SK-N-SH (cell line): ENCODE measurements at regions not wholly inside any gene's neighbourhood (a gene's known extent, or its start where the extent isn't known, plus 50 kb on each side); places are given as distances from the start of the nearest gene placed in this dataset.

Experiments used
- CTCF ChIA-PET: fragments of 300-600, 350-600 bp; formaldehyde crosslinking; extraction: SDS; loops from one replicate; lab custom pipeline; 2021; lab: Yijun Ruan, JAX
- POLR2A ChIA-PET: fragments of 350-600 bp; sonication (Branson Sonifier 250); formaldehyde crosslinking; extraction: SDS; loops from one replicate; lab custom pipeline; 2020; ENCODE audit warnings: antibody characterized with exemption, inconsistent platforms; lab: Yijun Ruan, JAX
- DNase-seq: peaks from one replicate; pipeline ENCODE4 v3.0.0; 2012
- H2AFZ ChIP-seq: fragments of 200-600 bp; sonication (generic); 2 replicates; pipeline ENCODE4 v1.8.1; 2016; ENCODE audit warnings: antibody characterized with exemption, mild to moderate bottlenecking, low read depth
- H3F3A ChIP-seq: fragments of 200-600 bp; sonication (generic); replicated peaks from 2 replicates; pipeline ENCODE3; 2016; ENCODE audit warnings: antibody characterized with exemption, mild to moderate bottlenecking; ENCODE audit not compliant: insufficient read depth
- H3K27ac ChIP-seq, 2 experiments: fragments of 200-500 bp in 1 of 2; fragments of 200-600 bp in 1 of 2; sonication (Bioruptor generic) in 1 of 2; sonication (generic), shearing (Covaris generic) in 1 of 2; 2 replicates each; pipeline versions ENCODE4 v1.5.1 to v1.6.1; 2014 to 2016; ENCODE audit warnings: low read depth in 2 of 2, inconsistent platforms in 1 of 2, low read length in 1 of 2, mild to moderate bottlenecking in 1 of 2, mixed read lengths in 1 of 2
- H3K27me3 ChIP-seq: fragments of 200-600 bp; sonication (generic), shearing (Covaris generic); 2 replicates; pipeline ENCODE4 v1.6.1; 2016; ENCODE audit warnings: mixed run types; ENCODE audit not compliant: insufficient read depth
- H3K36me3 ChIP-seq, 2 experiments: fragments of 200-500 bp in 1 of 2; fragments of 200-600 bp in 1 of 2; sonication (Bioruptor generic) in 1 of 2; sonication (generic) in 1 of 2; replicated peaks in 1 of 2; 2 replicates each; pipeline versions ENCODE3 to v1.5.1; 2014 to 2016; ENCODE audit warnings: low read length in 1 of 2, mild to moderate bottlenecking in 1 of 2; ENCODE audit not compliant: insufficient read depth in 2 of 2, control insufficient read depth in 1 of 2
- H3K4me1 ChIP-seq, 2 experiments: fragments of 200-500 bp in 1 of 2; fragments of 200-600 bp in 1 of 2; sonication (Bioruptor generic) in 1 of 2; sonication (generic), shearing (Covaris generic) in 1 of 2; 2 replicates each; pipeline versions ENCODE4 v1.5.1 to v1.6.1; 2014 to 2016; ENCODE audit warnings: low read depth in 1 of 2, low read length in 1 of 2, mixed run types in 1 of 2; ENCODE audit not compliant: insufficient read depth in 2 of 2, control insufficient read depth in 1 of 2
- H3K4me2 ChIP-seq: fragments of 200-600 bp; sonication (generic), shearing (Covaris generic); 2 replicates; pipeline ENCODE4 v1.6.1; 2017; ENCODE audit warnings: mixed run types
- H3K4me3 ChIP-seq, 2 experiments: fragments of 200-500 bp in 1 of 2; fragments of 200-600 bp in 1 of 2; sonication (Bioruptor generic) in 1 of 2; sonication (generic), shearing (Covaris generic) in 1 of 2; 2 replicates each; pipeline versions ENCODE4 v1.5.1 to v1.8.1; 2014 to 2016; ENCODE audit warnings: low read depth in 2 of 2, inconsistent platforms in 1 of 2, low read length in 1 of 2, mild to moderate bottlenecking in 1 of 2, mixed read lengths in 1 of 2, moderate library complexity in 1 of 2
- H3K79me2 ChIP-seq: fragments of 200-600 bp; sonication (generic); 2 replicates; pipeline ENCODE4 v1.8.1; 2017; ENCODE audit warnings: mild to moderate bottlenecking; ENCODE audit not compliant: insufficient read depth
- H3K9ac ChIP-seq: fragments of 200-600 bp; sonication (generic); 2 replicates; pipeline ENCODE4 v1.6.1; 2017; ENCODE audit warnings: mixed run types
- H3K9me2 ChIP-seq: fragments of 200-600 bp; sonication (generic); 2 replicates; pipeline ENCODE4 v1.6.1; 2017; ENCODE audit warnings: mixed run types
- H3K9me3 ChIP-seq: fragments of 200-600 bp; sonication (generic); 2 replicates; pipeline ENCODE4 v1.6.1; 2017; ENCODE audit warnings: mixed run types, mild to moderate bottlenecking, moderate library complexity
- H4K20me1 ChIP-seq: fragments of 200-600 bp; sonication (generic); 2 replicates; pipeline ENCODE4 v1.6.1; 2017; ENCODE audit warnings: mild to moderate bottlenecking, mixed run types; ENCODE audit not compliant: insufficient read depth
- ELF1 ChIP-seq: IDR thresholded peaks from 2 replicates; pipeline ENCODE4 v1.4.0; 2012
- EZH2phosphoT487 ChIP-seq: fragments of 200-600 bp; sonication (generic); IDR thresholded peaks from 2 replicates; pipeline ENCODE4 v1.6.1; 2017; ENCODE audit warnings: low read depth, mixed run types, mild to moderate bottlenecking, antibody characterized with exemption, moderate library complexity, borderline replicate concordance
- FOXJ3 ChIP-seq: sonication (generic); formaldehyde crosslinking; IDR thresholded peaks from 2 replicates; pipeline ENCODE4 v1.5.1; 2020; ENCODE audit warnings: mild to moderate bottlenecking, missing genetic modification reagents
- FOXM1 ChIP-seq: IDR thresholded peaks from 2 replicates; pipeline ENCODE4 v1.4.0; 2012; ENCODE audit warnings: low read depth, mild to moderate bottlenecking
- GABPA ChIP-seq: IDR thresholded peaks from 2 replicates; pipeline ENCODE4 v1.4.0; 2012; ENCODE audit warnings: low read depth, mild to moderate bottlenecking
- MXI1 ChIP-seq: IDR thresholded peaks from 2 replicates; pipeline ENCODE4 v1.6.1; 2012; ENCODE audit warnings: mild to moderate bottlenecking, low read depth, low read length, improper control_type of control experiment
- POLR2AphosphoS5 ChIP-seq: IDR thresholded peaks from 2 replicates; pipeline ENCODE4 v1.6.1; 2012; ENCODE audit warnings: low read depth, low read length
- SMC3 ChIP-seq: IDR thresholded peaks from 2 replicates; pipeline ENCODE4 v1.6.1; 2012; ENCODE audit warnings: low read depth, low read length, improper control_type of control experiment
- TAF1 ChIP-seq: IDR thresholded peaks from 2 replicates; pipeline ENCODE4 v1.6.1; 2012; ENCODE audit warnings: low read depth, mild to moderate bottlenecking, low read length, moderate library complexity, borderline replicate concordance
- TCF12 ChIP-seq: IDR thresholded peaks from 2 replicates; pipeline ENCODE4 v1.4.0; 2012
- TEAD4 ChIP-seq: IDR thresholded peaks from 2 replicates; pipeline ENCODE4 v1.4.0; 2012; ENCODE audit warnings: mild to moderate bottlenecking, borderline replicate concordance; ENCODE audit not compliant: insufficient read depth
- USF1 ChIP-seq: IDR thresholded peaks from 2 replicates; pipeline ENCODE4 v1.4.0; 2012; ENCODE audit warnings: low read depth, borderline replicate concordance
- YY1 ChIP-seq: IDR thresholded peaks from 2 replicates; pipeline ENCODE4 v1.4.0; 2012; ENCODE audit warnings: low read depth, mild to moderate bottlenecking
- ZBTB33 ChIP-seq: IDR thresholded peaks from 2 replicates; pipeline ENCODE4 v1.4.0; 2012; ENCODE audit warnings: low read depth, borderline replicate concordance
- WGBS: methylation state at CpG from one replicate; pipeline ENCODE4 v1.1.6; 2017; ENCODE audit warnings: low lambda C conversion rate; 5-methylcytosine and 5-hydroxymethylcytosine counted together
- TF ChIP-seq, protein P1 (sequence below): IDR thresholded peaks from 2 replicates; pipeline ENCODE4 v1.4.0; 2012; ENCODE audit warnings: low read depth

- H3K9ac ChIP-seq: no peak overlapping the region
- WGBS: 8% methylated on average over 8 of the region's 10 CpGs
- no peaks in the 10 kb centered on the region for H3F3A ChIP-seq
- ChIA-PET CTCF (interaction anchor here (1.0 to 1.4 kb wide), 3 partner anchors 13 to 573 kb away, joined by 3 to 6 read pairs (median 3); no protein-coding TSS in a partner anchor), POLR2A (no interaction called here)
- no peak for TF ChIP-seq TAF1
- no peak overlapping the region for H2AFZ ChIP-seq
- no peaks in the 10 kb centered on the region for H4K20me1 ChIP-seq
- H3K4me2 ChIP-seq: no peak overlapping the region
- no peak overlapping the region for H3K27ac ChIP-seq
- no peaks in the 10 kb centered on the region for H3K9me2 ChIP-seq
- H3K79me2 ChIP-seq: no peaks in the 10 kb centered on the region
- H3K9me3 ChIP-seq: no peaks in the 10 kb centered on the region
- no peaks in the 10 kb centered on the region for H3K27me3 ChIP-seq
- no peak overlapping the region for H3K4me3 ChIP-seq
- H3K4me1 ChIP-seq: no peaks in the 10 kb centered on the region
- no peak for DNase-seq
- no peaks in the 10 kb centered on the region for H3K36me3 ChIP-seq
Measured at GRCh38 chr1:90591970-90592356, 125.1 kb downstream of the BARHL2 start.

DNA sequence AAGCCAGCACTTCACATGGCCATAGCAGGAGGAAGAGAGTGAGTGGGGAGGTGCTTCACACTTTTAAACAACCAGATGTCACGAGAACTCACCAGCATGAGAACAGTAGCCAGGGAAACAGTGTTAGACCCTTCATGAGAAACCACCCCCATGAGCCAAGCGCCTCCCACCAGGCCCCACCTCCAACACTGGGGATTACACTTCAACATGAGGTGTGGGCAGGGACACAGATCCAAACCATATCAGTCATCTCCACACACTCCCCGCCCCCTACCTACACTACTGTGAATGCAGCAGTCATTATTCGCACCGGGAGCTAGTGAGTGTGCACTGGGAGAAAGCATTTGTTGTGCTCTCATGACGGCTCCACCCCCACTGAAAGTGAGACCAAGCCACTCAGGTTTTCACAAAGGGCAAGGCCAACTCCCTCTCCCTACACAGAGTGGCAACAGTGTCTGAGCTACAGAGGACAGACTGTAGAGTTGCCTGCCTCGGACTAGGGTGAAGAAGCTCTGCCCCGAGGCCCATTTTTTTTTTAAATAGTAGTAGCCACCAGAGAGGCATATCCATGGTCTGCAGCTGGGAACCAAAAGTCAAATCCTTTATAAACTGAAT lies 125.6 kb downstream of the BARHL2 start:
- POLR2A ChIA-PET: no interaction called here
- Histone ChIP-seq H3K4me2 (no peak overlapping the region), H4K20me1 (no peaks in the 10 kb centered on the region), H3K4me1 (no peaks in the 10 kb centered on the region), H3F3A (no peaks in the 10 kb centered on the region), H3K27ac (no peak overlapping the region), H3K9me2 (no peaks in the 10 kb centered on the region), H2AFZ (no peak overlapping the region), H3K4me3 (no peak overlapping the region), H3K36me3 (no peaks in the 10 kb centered on the region), H3K79me2 (no peaks in the 10 kb centered on the region), H3K9ac (no peak overlapping the region), H3K27me3 (no peaks in the 10 kb centered on the region), H3K9me3 (no peaks in the 10 kb centered on the region)
- WGBS: 6% methylated on average over 8 of the region's 8 CpGs
- TF ChIP-seq SMC3 (no peak), TCF12 (no peak), FOXJ3 (CRISPR knock-in tag) (no peak), FOXM1 (no peak), ELF1 (no peak), TAF1 (no peak), EZH2phosphoT487 (no peak), USF1 (no peak), ZBTB33 (no peak), POLR2AphosphoS5 (no peak), MXI1 (no peak), GABPA (no peak), TEAD4 (no peak), YY1 (no peak)
- TF ChIP-seq, protein P1, sequence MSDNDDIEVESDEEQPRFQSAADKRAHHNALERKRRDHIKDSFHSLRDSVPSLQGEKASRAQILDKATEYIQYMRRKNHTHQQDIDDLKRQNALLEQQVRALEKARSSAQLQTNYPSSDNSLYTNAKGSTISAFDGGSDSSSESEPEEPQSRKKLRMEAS: no peak
- DNase-seq: no peak
- CTCF ChIA-PET: interaction anchor here (1.0 to 1.4 kb wide), 3 partner anchors 12 to 574 kb away, joined by 3 to 6 read pairs (median 3); no protein-coding TSS in a partner anchor
